ENCODE measurements at regions not wholly inside any gene's neighbourhood (a gene's known extent, or its start where the extent isn't known, plus 50 kb on each side); places are given as distances from the start of the nearest gene placed in this dataset.

- Mint-ChIP-seq H3K27ac (ENCODE audit: unreplicated experiment) (no peak overlapping the region), H3K4me3 (ENCODE audit: unreplicated experiment) (no peak overlapping the region), H3K36me3 (ENCODE audit: low read depth, unreplicated experiment) (no peaks in the 10 kb centered on the region), H3K27me3 (ENCODE audit: low read depth, unreplicated experiment) (no peaks in the 10 kb centered on the region), H3K9me3 (ENCODE audit: unreplicated experiment) (no peaks in the 10 kb centered on the region), H3K4me1 (ENCODE audit: low read depth, unreplicated experiment) (peaks cover 7% of the 10 kb centered on the region)
- Histone ChIP-seq H2AFZ (ENCODE audit: low read depth, low read length) (no peak overlapping the region), H3K9me3 (ENCODE audit: insufficient read depth, low read depth, low read length) (no peaks in the 10 kb centered on the region), H3K79me2 (ENCODE audit: insufficient read depth, low read length) (no peaks in the 10 kb centered on the region), H3K27me3 (ENCODE audit: insufficient read depth, low read length) (no peaks in the 10 kb centered on the region), H3K4me3 (ENCODE audit: insufficient read depth, low read depth, low read length) (no peak overlapping the region), H3K9ac (ENCODE audit: low read length) (no peak overlapping the region), H3K36me3 (ENCODE audit: insufficient read depth, low read length) (no peaks in the 10 kb centered on the region), H3K27ac (ENCODE audit: low read depth, low read length) (no peak overlapping the region), H3K4me2 (ENCODE audit: low read length) (no peak overlapping the region), H3K4me1 (ENCODE audit: insufficient read depth, low read length) (no peaks in the 10 kb centered on the region), H4K20me1 (ENCODE audit: insufficient read depth, low read length) (no peaks in the 10 kb centered on the region)
- TF ChIP-seq, protein P1, sequence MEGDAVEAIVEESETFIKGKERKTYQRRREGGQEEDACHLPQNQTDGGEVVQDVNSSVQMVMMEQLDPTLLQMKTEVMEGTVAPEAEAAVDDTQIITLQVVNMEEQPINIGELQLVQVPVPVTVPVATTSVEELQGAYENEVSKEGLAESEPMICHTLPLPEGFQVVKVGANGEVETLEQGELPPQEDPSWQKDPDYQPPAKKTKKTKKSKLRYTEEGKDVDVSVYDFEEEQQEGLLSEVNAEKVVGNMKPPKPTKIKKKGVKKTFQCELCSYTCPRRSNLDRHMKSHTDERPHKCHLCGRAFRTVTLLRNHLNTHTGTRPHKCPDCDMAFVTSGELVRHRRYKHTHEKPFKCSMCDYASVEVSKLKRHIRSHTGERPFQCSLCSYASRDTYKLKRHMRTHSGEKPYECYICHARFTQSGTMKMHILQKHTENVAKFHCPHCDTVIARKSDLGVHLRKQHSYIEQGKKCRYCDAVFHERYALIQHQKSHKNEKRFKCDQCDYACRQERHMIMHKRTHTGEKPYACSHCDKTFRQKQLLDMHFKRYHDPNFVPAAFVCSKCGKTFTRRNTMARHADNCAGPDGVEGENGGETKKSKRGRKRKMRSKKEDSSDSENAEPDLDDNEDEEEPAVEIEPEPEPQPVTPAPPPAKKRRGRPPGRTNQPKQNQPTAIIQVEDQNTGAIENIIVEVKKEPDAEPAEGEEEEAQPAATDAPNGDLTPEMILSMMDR (IDR thresholded peaks at IDR 0.05; ENCODE audit: insufficient read depth, low read depth, low read length), result no peak
- no peak for TF ChIP-seq EZH2 (IDR thresholded peaks at IDR 0.05; ENCODE audit: insufficient read depth, low read length)
- FAIRE-seq (no peak), DNase-seq (ENCODE audit: low read depth) (no peak)
Measured at GRCh38 chr5:67520161-67520908, 323.7 kb upstream of the CD180 start.

DNA sequence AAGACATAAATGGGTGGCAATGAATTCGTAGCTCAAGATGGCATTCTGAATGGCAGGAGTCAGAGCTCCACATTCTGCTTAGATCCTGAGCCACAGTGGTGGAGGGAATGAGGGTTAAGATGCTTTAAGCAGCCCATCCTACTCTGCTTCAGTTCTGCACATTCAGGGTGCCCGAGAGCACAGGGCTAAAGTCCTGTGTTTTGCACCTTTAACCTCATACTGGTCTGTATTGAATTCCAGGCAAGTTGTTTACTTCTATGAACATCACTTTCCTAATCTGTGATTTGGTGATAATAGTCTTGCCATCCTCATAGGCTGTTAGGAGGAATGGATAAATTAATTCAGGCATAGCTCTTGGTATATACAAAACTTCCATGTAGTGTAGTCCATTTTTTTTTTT is 321.6 kb upstream of the CD180 start:
- Histone ChIP-seq H3K79me2 (ENCODE audit: insufficient read depth, low read length) (no peaks in the 10 kb centered on the region), H3K27me3 (ENCODE audit: insufficient read depth, low read length) (no peaks in the 10 kb centered on the region), H3K4me3 (ENCODE audit: insufficient read depth, low read depth, low read length) (no peak overlapping the region), H3K4me2 (ENCODE audit: low read length) (no peak overlapping the region), H3K27ac (ENCODE audit: low read depth, low read length) (no peak overlapping the region), H3K36me3 (ENCODE audit: insufficient read depth, low read length) (no peaks in the 10 kb centered on the region), H3K4me1 (ENCODE audit: insufficient read depth, low read length) (no peaks in the 10 kb centered on the region), H4K20me1 (ENCODE audit: insufficient read depth, low read length) (no peaks in the 10 kb centered on the region), H2AFZ (ENCODE audit: low read depth, low read length) (no peak overlapping the region), H3K9ac (ENCODE audit: low read length) (no peak overlapping the region), H3K9me3 (ENCODE audit: insufficient read depth, low read depth, low read length) (no peaks in the 10 kb centered on the region)
- Mint-ChIP-seq H3K27ac (ENCODE audit: unreplicated experiment) (no peak overlapping the region), H3K4me1 (ENCODE audit: low read depth, unreplicated experiment) (peaks cover 7% of the 10 kb centered on the region), H3K27me3 (ENCODE audit: low read depth, unreplicated experiment) (no peaks in the 10 kb centered on the region), H3K9me3 (ENCODE audit: unreplicated experiment) (no peaks in the 10 kb centered on the region), H3K36me3 (ENCODE audit: low read depth, unreplicated experiment) (no peaks in the 10 kb centered on the region), H3K4me3 (ENCODE audit: unreplicated experiment) (no peak overlapping the region)
- DNase-seq (ENCODE audit: low read depth), result no peak
- no peak for FAIRE-seq
- TF ChIP-seq EZH2 (IDR thresholded peaks at IDR 0.05; ENCODE audit: insufficient read depth, low read length), result no peak
- TF ChIP-seq, protein P1 (IDR thresholded peaks at IDR 0.05; ENCODE audit: insufficient read depth, low read depth, low read length), result no peak

GRCh38 chr5:67516948-67517565 is 320.5 kb upstream of the CD180 start:
- H3K9ac ChIP-seq (ENCODE audit: low read length), result no peak overlapping the region
- H3K27ac ChIP-seq (ENCODE audit: low read depth, low read length), result no peak overlapping the region
- no peaks in the 10 kb centered on the region for H3K36me3 ChIP-seq (ENCODE audit: insufficient read depth, low read length)
- Mint-ChIP-seq H3K27me3 (ENCODE audit: low read depth, unreplicated experiment) (no peaks in the 10 kb centered on the region), H3K36me3 (ENCODE audit: low read depth, unreplicated experiment) (no peaks in the 10 kb centered on the region), H3K27ac (ENCODE audit: unreplicated experiment) (peak overlapping the region; percentile 43), H3K4me3 (ENCODE audit: unreplicated experiment) (no peak overlapping the region), H3K4me1 (ENCODE audit: low read depth, unreplicated experiment) (peaks cover 7% of the 10 kb centered on the region), H3K9me3 (ENCODE audit: unreplicated experiment) (no peaks in the 10 kb centered on the region)
- peak overlapping the region; percentile 18 for H3K4me2 ChIP-seq (ENCODE audit: low read length)
- H3K79me2 ChIP-seq (ENCODE audit: insufficient read depth, low read length), result no peaks in the 10 kb centered on the region
- no peak overlapping the region for H3K4me3 ChIP-seq (ENCODE audit: insufficient read depth, low read depth, low read length)
- H4K20me1 ChIP-seq (ENCODE audit: insufficient read depth, low read length), result no peaks in the 10 kb centered on the region
- H3K4me1 ChIP-seq (ENCODE audit: insufficient read depth, low read length), result no peaks in the 10 kb centered on the region
- no peaks in the 10 kb centered on the region for H3K27me3 ChIP-seq (ENCODE audit: insufficient read depth, low read length)
- H2AFZ ChIP-seq (ENCODE audit: low read depth, low read length), result no peak overlapping the region
- DNase-seq (ENCODE audit: low read depth) (peak; percentile 84), FAIRE-seq (no peak)
- no peaks in the 10 kb centered on the region for H3K9me3 ChIP-seq (ENCODE audit: insufficient read depth, low read depth, low read length)
- TF ChIP-seq, protein P1 (IDR thresholded peaks at IDR 0.05; ENCODE audit: insufficient read depth, low read depth, low read length), result no peak
- no peak for TF ChIP-seq EZH2 (IDR thresholded peaks at IDR 0.05; ENCODE audit: insufficient read depth, low read length)

All from astrocyte (in vitro differentiated cells and primary cell).